ENCODE measurements at regions not wholly inside any gene's neighbourhood (a gene's known extent, or its start where the extent isn't known, plus 50 kb on each side); places are given as distances from the start of the nearest gene placed in this dataset.
"Not testable (repeated sequence)": the region's sequence is repeated elsewhere in the genome, so short reads cannot be mapped to it uniquely, and the experiment has no call there.

DNA sequence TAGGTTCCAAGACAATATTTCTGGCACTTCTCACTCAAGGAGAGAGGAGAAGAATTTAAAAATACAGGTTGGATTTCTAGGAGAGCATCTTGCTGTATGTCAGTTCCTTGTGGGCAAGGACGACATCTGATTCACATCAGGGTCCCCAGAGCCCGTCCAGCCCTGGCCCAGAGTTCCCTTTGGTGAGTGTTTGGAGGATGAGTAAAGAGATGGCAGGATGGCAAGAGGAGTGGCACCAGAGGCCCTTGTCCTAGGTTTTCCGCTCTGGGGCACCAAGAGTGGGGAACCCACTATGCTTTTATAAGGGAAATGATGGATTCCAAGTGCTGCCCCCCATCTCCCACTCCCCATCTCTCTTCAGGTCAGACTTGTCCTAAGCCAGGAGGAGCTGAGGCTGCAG is 181.8 kb downstream of the TBC1D2B start:
- Histone ChIP-seq H3K4me2 (ENCODE audit: low read length) (no peak overlapping the region), H3K36me3 (ENCODE audit: insufficient read depth, low read length) (no peaks in the 10 kb centered on the region), H3F3A (ENCODE audit: insufficient read depth, low read length, poor library complexity, severe bottlenecking) (no peaks in the 10 kb centered on the region), H4K20me1 (ENCODE audit: insufficient read depth) (no peaks in the 10 kb centered on the region), H3K9me3 (ENCODE audit: low read length) (no peaks in the 10 kb centered on the region), H3K27ac (ENCODE audit: low read length) (no peak overlapping the region), H3K79me2 (replicated peaks; ENCODE audit: insufficient read depth, low read length) (no peaks in the 10 kb centered on the region), H2AFZ (ENCODE audit: low read depth, low read length) (no peak overlapping the region), H3K27me3 (ENCODE audit: insufficient read depth, low read depth, low read length) (no peaks in the 10 kb centered on the region), H3K4me3 (ENCODE audit: low read length) (no peak overlapping the region), H3K9me2 (ENCODE audit: insufficient read depth, low read length) (no peaks in the 10 kb centered on the region), H3K9ac (ENCODE audit: low read length) (no peak overlapping the region)
- TF ChIP-seq, protein P1, sequence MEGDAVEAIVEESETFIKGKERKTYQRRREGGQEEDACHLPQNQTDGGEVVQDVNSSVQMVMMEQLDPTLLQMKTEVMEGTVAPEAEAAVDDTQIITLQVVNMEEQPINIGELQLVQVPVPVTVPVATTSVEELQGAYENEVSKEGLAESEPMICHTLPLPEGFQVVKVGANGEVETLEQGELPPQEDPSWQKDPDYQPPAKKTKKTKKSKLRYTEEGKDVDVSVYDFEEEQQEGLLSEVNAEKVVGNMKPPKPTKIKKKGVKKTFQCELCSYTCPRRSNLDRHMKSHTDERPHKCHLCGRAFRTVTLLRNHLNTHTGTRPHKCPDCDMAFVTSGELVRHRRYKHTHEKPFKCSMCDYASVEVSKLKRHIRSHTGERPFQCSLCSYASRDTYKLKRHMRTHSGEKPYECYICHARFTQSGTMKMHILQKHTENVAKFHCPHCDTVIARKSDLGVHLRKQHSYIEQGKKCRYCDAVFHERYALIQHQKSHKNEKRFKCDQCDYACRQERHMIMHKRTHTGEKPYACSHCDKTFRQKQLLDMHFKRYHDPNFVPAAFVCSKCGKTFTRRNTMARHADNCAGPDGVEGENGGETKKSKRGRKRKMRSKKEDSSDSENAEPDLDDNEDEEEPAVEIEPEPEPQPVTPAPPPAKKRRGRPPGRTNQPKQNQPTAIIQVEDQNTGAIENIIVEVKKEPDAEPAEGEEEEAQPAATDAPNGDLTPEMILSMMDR (IDR thresholded peaks at IDR 0.05; ENCODE audit: poor library complexity, severe bottlenecking): no peak
- TF ChIP-seq TAF1 (IDR thresholded peaks at IDR 0.05; ENCODE audit: low read depth) (no peak), MXI1 (conservative IDR thresholded peaks at IDR 0.05; ENCODE audit: poor library complexity, severe bottlenecking) (no peak), EZH2 (IDR thresholded peaks at IDR 0.05; ENCODE audit: borderline replicate concordance, insufficient read depth, low read length, poor library complexity, severe bottlenecking) (no peak), RAD21 (conservative IDR thresholded peaks at IDR 0.05) (no peak), EP300 (conservative IDR thresholded peaks at IDR 0.05; ENCODE audit: poor library complexity, severe bottlenecking) (no peak), SMC3 (conservative IDR thresholded peaks at IDR 0.05; ENCODE audit: poor library complexity) (no peak), POLR2AphosphoS5 (IDR thresholded peaks at IDR 0.05) (no peak)
- TF ChIP-seq, protein P2, sequence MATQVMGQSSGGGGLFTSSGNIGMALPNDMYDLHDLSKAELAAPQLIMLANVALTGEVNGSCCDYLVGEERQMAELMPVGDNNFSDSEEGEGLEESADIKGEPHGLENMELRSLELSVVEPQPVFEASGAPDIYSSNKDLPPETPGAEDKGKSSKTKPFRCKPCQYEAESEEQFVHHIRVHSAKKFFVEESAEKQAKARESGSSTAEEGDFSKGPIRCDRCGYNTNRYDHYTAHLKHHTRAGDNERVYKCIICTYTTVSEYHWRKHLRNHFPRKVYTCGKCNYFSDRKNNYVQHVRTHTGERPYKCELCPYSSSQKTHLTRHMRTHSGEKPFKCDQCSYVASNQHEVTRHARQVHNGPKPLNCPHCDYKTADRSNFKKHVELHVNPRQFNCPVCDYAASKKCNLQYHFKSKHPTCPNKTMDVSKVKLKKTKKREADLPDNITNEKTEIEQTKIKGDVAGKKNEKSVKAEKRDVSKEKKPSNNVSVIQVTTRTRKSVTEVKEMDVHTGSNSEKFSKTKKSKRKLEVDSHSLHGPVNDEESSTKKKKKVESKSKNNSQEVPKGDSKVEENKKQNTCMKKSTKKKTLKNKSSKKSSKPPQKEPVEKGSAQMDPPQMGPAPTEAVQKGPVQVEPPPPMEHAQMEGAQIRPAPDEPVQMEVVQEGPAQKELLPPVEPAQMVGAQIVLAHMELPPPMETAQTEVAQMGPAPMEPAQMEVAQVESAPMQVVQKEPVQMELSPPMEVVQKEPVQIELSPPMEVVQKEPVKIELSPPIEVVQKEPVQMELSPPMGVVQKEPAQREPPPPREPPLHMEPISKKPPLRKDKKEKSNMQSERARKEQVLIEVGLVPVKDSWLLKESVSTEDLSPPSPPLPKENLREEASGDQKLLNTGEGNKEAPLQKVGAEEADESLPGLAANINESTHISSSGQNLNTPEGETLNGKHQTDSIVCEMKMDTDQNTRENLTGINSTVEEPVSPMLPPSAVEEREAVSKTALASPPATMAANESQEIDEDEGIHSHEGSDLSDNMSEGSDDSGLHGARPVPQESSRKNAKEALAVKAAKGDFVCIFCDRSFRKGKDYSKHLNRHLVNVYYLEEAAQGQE (IDR thresholded peaks at IDR 0.05; ENCODE audit: borderline replicate concordance): no peak

DNA sequence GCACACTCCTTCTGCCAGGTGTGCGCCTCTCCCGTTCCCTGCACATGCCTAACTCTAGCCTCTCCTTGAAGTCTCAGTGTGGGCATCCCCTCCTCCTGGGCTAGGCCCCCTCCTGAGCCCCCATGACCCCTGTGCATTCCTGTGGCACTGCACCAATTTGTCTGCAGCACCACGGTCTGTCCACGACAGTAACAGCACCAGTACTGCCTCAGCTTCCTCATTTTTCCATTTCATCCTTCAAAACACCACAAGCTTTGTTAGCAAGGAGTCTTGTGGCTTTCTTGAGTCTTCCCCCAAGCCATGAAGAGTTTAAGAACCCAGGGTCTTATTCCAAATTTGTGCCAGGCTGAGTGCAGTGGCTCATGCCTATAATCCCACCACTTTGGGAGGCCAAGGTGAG is 182.4 kb downstream of the TBC1D2B start:
- not testable (repeated sequence) for H3F3A ChIP-seq (ENCODE audit: insufficient read depth, low read length, poor library complexity, severe bottlenecking); H3K9me3 ChIP-seq (ENCODE audit: low read length); H3K27ac ChIP-seq (ENCODE audit: low read length); H3K9ac ChIP-seq (ENCODE audit: low read length); H3K9me2 ChIP-seq (ENCODE audit: insufficient read depth, low read length); H2AFZ ChIP-seq (ENCODE audit: low read depth, low read length); H3K79me2 ChIP-seq (replicated peaks; ENCODE audit: insufficient read depth, low read length); H3K4me2 ChIP-seq (ENCODE audit: low read length); H3K27me3 ChIP-seq (ENCODE audit: insufficient read depth, low read depth, low read length); H4K20me1 ChIP-seq (ENCODE audit: insufficient read depth); H3K36me3 ChIP-seq (ENCODE audit: insufficient read depth, low read length); H3K4me3 ChIP-seq (ENCODE audit: low read length)

DNA sequence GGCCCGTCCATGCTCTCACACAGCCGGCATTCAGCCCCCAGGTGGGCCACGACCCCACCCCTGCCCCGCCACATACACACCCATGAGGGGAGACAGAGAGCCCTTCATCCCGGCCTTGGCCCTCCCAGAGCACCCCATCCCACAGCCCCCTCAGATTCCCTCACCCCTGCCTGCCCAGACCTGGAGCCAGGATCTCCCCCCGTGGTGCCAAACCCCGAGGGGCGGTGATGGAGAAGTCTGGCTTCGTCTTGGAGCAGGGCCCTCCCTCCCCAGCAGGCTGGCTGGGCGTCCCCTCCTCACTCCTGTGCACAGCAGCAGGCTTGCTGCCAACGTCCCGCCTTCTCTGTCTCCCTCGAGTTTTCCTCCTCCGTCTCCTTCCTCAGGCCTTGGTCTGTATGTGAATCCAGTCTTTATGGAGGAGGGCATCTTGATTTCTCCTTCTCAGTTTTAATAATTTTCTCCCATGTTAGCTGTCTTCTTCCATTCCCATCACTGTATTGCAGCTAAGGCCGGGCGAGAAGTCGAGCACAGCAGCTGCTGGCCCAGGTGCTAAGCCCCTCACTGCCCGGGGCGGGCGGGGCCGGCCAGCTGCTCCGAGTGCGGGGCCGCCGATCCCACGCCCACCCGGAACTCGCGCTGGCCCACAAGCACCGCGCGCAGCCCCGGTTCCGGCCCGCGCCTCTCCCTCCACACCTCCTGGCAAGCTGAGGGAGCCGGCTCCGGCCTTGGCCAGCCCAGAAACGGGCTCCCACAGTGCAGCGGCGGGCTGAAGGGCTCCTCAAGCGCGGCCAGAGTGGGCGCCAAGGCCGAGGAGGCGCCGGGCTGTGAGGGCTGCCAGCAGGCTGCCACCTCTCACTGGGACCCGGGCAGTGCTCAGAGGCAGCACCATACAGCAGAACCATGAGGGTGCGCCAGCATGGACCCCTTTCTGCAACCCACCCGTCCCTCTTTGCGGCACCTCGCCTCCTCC is 183.6 kb downstream of the TBC1D2B start:
- H2AFZ ChIP-seq (ENCODE audit: low read depth, low read length); H3K9ac ChIP-seq (ENCODE audit: low read length); H3K79me2 ChIP-seq (replicated peaks; ENCODE audit: insufficient read depth, low read length); H3K9me3 ChIP-seq (ENCODE audit: low read length); H3K4me2 ChIP-seq (ENCODE audit: low read length); H3K4me3 ChIP-seq (ENCODE audit: low read length); H3F3A ChIP-seq (ENCODE audit: insufficient read depth, low read length, poor library complexity, severe bottlenecking); H3K36me3 ChIP-seq (ENCODE audit: insufficient read depth, low read length); H3K27me3 ChIP-seq (ENCODE audit: insufficient read depth, low read depth, low read length); H4K20me1 ChIP-seq (ENCODE audit: insufficient read depth); H3K9me2 ChIP-seq (ENCODE audit: insufficient read depth, low read length); H3K27ac ChIP-seq (ENCODE audit: low read length): not testable (repeated sequence)

DNA sequence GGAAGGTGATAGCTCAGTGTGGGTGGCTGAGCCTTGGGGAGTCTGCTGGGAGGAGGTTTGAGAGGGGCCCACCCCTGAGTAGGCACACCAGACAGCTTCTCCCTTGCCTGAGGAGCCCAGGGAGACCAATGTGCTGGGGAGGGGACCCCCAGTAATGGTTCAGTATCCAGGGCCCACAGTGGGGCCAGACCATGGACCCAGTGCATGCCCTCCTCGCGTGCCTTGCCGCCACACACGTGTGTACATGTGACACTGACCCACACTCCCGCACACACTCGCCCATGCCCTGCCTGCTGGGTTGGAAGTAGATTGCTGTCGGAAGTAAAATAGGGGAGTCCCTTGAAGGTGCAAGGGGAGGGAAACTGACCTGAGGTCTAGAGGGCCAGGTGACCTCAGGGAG is 184.3 kb downstream of the TBC1D2B start:
- H3K79me2 ChIP-seq (replicated peaks; ENCODE audit: insufficient read depth, low read length); H3K4me3 ChIP-seq (ENCODE audit: low read length); H4K20me1 ChIP-seq (ENCODE audit: insufficient read depth); H3K9me3 ChIP-seq (ENCODE audit: low read length); H3K9ac ChIP-seq (ENCODE audit: low read length); H3K36me3 ChIP-seq (ENCODE audit: insufficient read depth, low read length); H3F3A ChIP-seq (ENCODE audit: insufficient read depth, low read length, poor library complexity, severe bottlenecking); H3K27me3 ChIP-seq (ENCODE audit: insufficient read depth, low read depth, low read length); H3K9me2 ChIP-seq (ENCODE audit: insufficient read depth, low read length); H3K4me2 ChIP-seq (ENCODE audit: low read length); H2AFZ ChIP-seq (ENCODE audit: low read depth, low read length); H3K27ac ChIP-seq (ENCODE audit: low read length): not testable (repeated sequence)

Measured in neural cell (in vitro differentiated cells).